ENCODE measurements at regions not wholly inside any gene's neighbourhood (a gene's known extent, or its start where the extent isn't known, plus 50 kb on each side); places are given as distances from the start of the nearest gene placed in this dataset.

GRCh38 chr5:110851357-110851756, 112.5 kb downstream of the SLC25A46 start:
- no peak for TF ChIP-seq CTCF (IDR thresholded peaks at IDR 0.05)
- no peak for TF ChIP-seq POLR2A (IDR thresholded peaks at IDR 0.05)
- no peak for TF ChIP-seq EP300 (IDR thresholded peaks at IDR 0.05)

All from tibial nerve (tissue), 4 donors.